Left lung (tissue), 4 donors: ENCODE measurements at regions not wholly inside any gene's neighbourhood (a gene's known extent, or its start where the extent isn't known, plus 50 kb on each side); places are given as distances from the start of the nearest gene placed in this dataset.
"Not testable (repeated sequence)": the region's sequence is repeated elsewhere in the genome, so short reads cannot be mapped to it uniquely, and the experiment has no call there.

Experiments used
- ATAC-seq: fragments of 200-7000 bp; cut with Tn5 transposase; one replicate; pipeline ENCODE4 v1.9.1; 2020; ENCODE audit warnings: moderate library complexity
- DNase-seq, 4 donors: peaks; one replicate each; pipeline ENCODE4 v3.0.0-alpha.2; 2013 to 2020
- H3K27ac ChIP-seq, 2 donors: fragments of 200-600 bp; sonication (generic) in 1 of 2; one replicate each; pipeline versions ENCODE4 v1.5.0 to v1.8.0; 2020 to 2021
- H3K27me3 ChIP-seq, 2 donors: fragments of 200-600 bp; sonication (generic) in 1 of 2; one replicate each; pipeline versions ENCODE4 v1.5.0 to v1.8.0; 2020 to 2021
- H3K36me3 ChIP-seq, 2 donors: fragments of 200-600 bp; sonication (generic) in 1 of 2; one replicate each; pipeline versions ENCODE4 v1.5.0 to v1.8.0; 2020 to 2021
- H3K4me1 ChIP-seq, 2 donors: fragments of 200-600 bp; one replicate each; pipeline ENCODE4 v1.8.0; 2021
- H3K4me3 ChIP-seq, 2 donors: fragments of 200-600 bp; sonication (generic) in 1 of 2; one replicate each; pipeline versions ENCODE4 v1.5.0 to v1.8.0; 2020 to 2021; ENCODE audit warnings: mild to moderate bottlenecking in 1 of 2
- H3K9me3 ChIP-seq, 2 donors: fragments of 200-600 bp; sonication (generic) in 1 of 2; one replicate each; pipeline versions ENCODE4 v1.5.0 to v1.8.0; 2020 to 2021
- CTCF ChIP-seq, 2 donors: fragments of 200-600 bp; sonication (generic) in 1 of 2; IDR thresholded peaks; one replicate each; pipeline versions ENCODE4 v1.5.0 to v1.8.0; 2021; ENCODE audit warnings: antibody characterized with exemption in 2 of 2
- intact Hi-C, 2 donors: fragments of 100-400 bp; cut with DNase I; formaldehyde crosslinking; loops; one replicate each; pipeline versions ENCODE4 v1.11.2 to v1.14.2; 2022
- donor health status: DM: no; HTN: yes; CAD: no.
- donor health status: DM: no; HTN: no; CAD: no.

GRCh38 chr10:56096226-56096517 is 264.9 kb downstream of the ZWINT start:
- ATAC-seq, result no peak
- Histone ChIP-seq H3K4me3 (no peak overlapping the region), H3K9me3 (peaks cover 0 to 7% of the 10 kb centered on the region in 2 donors), H3K27ac (no peak overlapping the region), H3K36me3 (no peaks in the 10 kb centered on the region), H3K27me3 (no peaks in the 10 kb centered on the region), H3K4me1 (no peaks in the 10 kb centered on the region)
- DNase-seq, result no peak
- intact Hi-C loops, result no loop called here
- TF ChIP-seq CTCF (IDR thresholded peaks at IDR 0.05), result no peak

- no peak for ATAC-seq
- intact Hi-C loops, result no loop called here
- TF ChIP-seq CTCF (IDR thresholded peaks at IDR 0.05), result no peak
Measured at GRCh38 chr10:56095506-56096225, 265.4 kb downstream of the ZWINT start.

GRCh38 chr10:56093645-56094044 is 267.4 kb downstream of the ZWINT start:
- H3K4me3 ChIP-seq, H3K27ac ChIP-seq, H3K27me3 ChIP-seq, DNase-seq, intact Hi-C loops, ATAC-seq, H3K36me3 ChIP-seq, H3K4me1 ChIP-seq: not testable (repeated sequence)
- H3K9me3 ChIP-seq, result peaks cover 0 to 14% of the 10 kb centered on the region in 2 donors

More at GRCh38 chr10:56095506-56096225, 265.4 kb downstream of the ZWINT start:
- Histone ChIP-seq H3K4me1 (no peaks in the 10 kb centered on the region), H3K9me3 (peaks cover 0 to 12% of the 10 kb centered on the region in 2 donors), H3K4me3 (no peak overlapping the region), H3K36me3 (no peaks in the 10 kb centered on the region), H3K27me3 (no peaks in the 10 kb centered on the region), H3K27ac (no peak overlapping the region)
- no peak for DNase-seq

- DNase-seq (no peak), ATAC-seq (no peak)
- no peaks in the 10 kb centered on the region for H3K27me3 ChIP-seq
- H3K9me3 ChIP-seq, result peaks cover 0 to 14% of the 10 kb centered on the region in 2 donors
- intact Hi-C loops, result no loop called here
- no peak overlapping the region for H3K4me3 ChIP-seq
- no peaks in the 10 kb centered on the region for H3K4me1 ChIP-seq
- no peak for TF ChIP-seq CTCF (IDR thresholded peaks at IDR 0.05)
- H3K27ac ChIP-seq, result no peak overlapping the region
- no peaks in the 10 kb centered on the region for H3K36me3 ChIP-seq
Measured at GRCh38 chr10:56091872-56092271, 269.2 kb downstream of the ZWINT start.

GRCh38 chr10:56090914-56091540 is 270.0 kb downstream of the ZWINT start:
- DNase-seq (no peak), ATAC-seq (no peak)
- Histone ChIP-seq H3K4me1 (no peaks in the 10 kb centered on the region), H3K27ac (no peak overlapping the region), H3K27me3 (no peaks in the 10 kb centered on the region), H3K9me3 (peaks cover 0 to 14% of the 10 kb centered on the region in 2 donors), H3K36me3 (no peaks in the 10 kb centered on the region), H3K4me3 (no peak overlapping the region)
- TF ChIP-seq CTCF (IDR thresholded peaks at IDR 0.05), result no peak
- intact Hi-C loops, result no loop called here
